ENCODE measurements at regions not wholly inside any gene's neighbourhood (a gene's known extent, or its start where the extent isn't known, plus 50 kb on each side); places are given as distances from the start of the nearest gene placed in this dataset.

GRCh38 chr2:76197842-76198448 is 487.2 kb upstream of the GCFC2 start:
- H3K4me3 ChIP-seq (ENCODE audit: low read depth, low read length): no peak overlapping the region
- peak; percentile 68 for TF ChIP-seq CTCF (IDR thresholded peaks at IDR 0.05; ENCODE audit: low read depth, low read length, missing control alignments)
- in situ Hi-C loops (cut with HindIII; ENCODE audit: low sequenced_read_pairs): no loop called here
- peak; percentile 69 for DNase-seq (ENCODE audit: low read depth)

- H3K4me3 ChIP-seq (ENCODE audit: low read depth, low read length): no peak overlapping the region
- no peak for TF ChIP-seq CTCF (IDR thresholded peaks at IDR 0.05; ENCODE audit: low read depth, low read length, missing control alignments)
- in situ Hi-C loops (cut with HindIII; ENCODE audit: low sequenced_read_pairs): no loop called here
- no peak for DNase-seq (ENCODE audit: low read depth)
These were observed 486.7 kb upstream of the GCFC2 start for GRCh38 chr2:76197428-76197827.

DNA sequence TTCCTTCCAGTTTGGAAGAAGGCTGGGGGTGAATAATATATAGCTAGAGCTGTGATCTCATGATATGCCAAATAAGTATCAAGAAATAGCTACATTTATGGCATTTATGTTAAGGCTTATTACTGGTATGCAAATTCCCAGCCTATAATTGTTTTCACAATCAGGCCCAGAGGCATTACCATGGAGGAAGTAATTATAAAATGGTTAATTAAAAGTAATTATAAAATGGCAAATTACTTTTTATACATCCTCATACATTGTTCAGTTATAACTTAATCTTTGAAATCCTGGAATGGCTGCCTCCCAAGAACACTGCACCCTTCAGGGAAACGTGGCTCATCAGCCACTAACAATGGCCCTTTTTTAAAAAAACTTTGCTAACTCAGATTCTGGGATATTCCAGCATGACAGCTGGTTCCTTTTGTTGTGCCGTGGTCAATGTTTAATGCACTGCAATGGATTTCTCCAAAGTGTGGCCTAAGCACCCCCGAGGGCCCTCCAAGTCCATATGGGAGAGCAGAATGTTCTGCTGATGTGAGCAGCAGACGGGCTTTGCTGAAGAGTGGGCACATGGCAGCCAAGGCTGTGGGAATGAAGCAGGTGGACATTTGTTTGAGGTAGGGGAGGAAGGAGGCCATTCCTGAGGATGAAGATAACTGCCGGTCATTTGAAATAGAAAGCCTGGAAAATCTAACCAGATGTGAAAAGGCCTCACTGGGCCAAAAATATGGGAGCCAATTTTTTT is 483.5 kb upstream of the GCFC2 start:
- no peak for TF ChIP-seq CTCF (IDR thresholded peaks at IDR 0.05; ENCODE audit: low read depth, low read length, missing control alignments)
- DNase-seq (ENCODE audit: low read depth): no peak
- no peak overlapping the region for H3K4me3 ChIP-seq (ENCODE audit: low read depth, low read length)
- in situ Hi-C loops (cut with HindIII; ENCODE audit: low sequenced_read_pairs): no loop called here

- TF ChIP-seq CTCF (IDR thresholded peaks at IDR 0.05; ENCODE audit: low read depth, low read length, missing control alignments): no peak
- no peak for DNase-seq (ENCODE audit: low read depth)
- in situ Hi-C loops (cut with HindIII; ENCODE audit: low sequenced_read_pairs): no loop called here
- no peak overlapping the region for H3K4me3 ChIP-seq (ENCODE audit: low read depth, low read length)
These were observed 482.4 kb upstream of the GCFC2 start for GRCh38 chr2:76193089-76193488.

- in situ Hi-C loops (cut with HindIII; ENCODE audit: low sequenced_read_pairs): no loop called here
- H3K4me3 ChIP-seq (ENCODE audit: low read depth, low read length): no peak overlapping the region
- DNase-seq (ENCODE audit: low read depth): no peak
- TF ChIP-seq CTCF (IDR thresholded peaks at IDR 0.05; ENCODE audit: low read depth, low read length, missing control alignments): no peak
These were observed 477.8 kb upstream of the GCFC2 start for GRCh38 chr2:76188334-76189008.

- no peak overlapping the region for H3K4me3 ChIP-seq (ENCODE audit: low read depth, low read length)
- TF ChIP-seq CTCF (IDR thresholded peaks at IDR 0.05; ENCODE audit: low read depth, low read length, missing control alignments): no peak
- in situ Hi-C loops (cut with HindIII; ENCODE audit: low sequenced_read_pairs): no loop called here
- no peak for DNase-seq (ENCODE audit: low read depth)
These were observed 476.7 kb upstream of the GCFC2 start for GRCh38 chr2:76187415-76187814.

Measured in astrocyte of the cerebellum (primary cell).